HG03575 (cell line): ENCODE measurements at regions not wholly inside any gene's neighbourhood (a gene's known extent, or its start where the extent isn't known, plus 50 kb on each side); places are given as distances from the start of the nearest gene placed in this dataset.
"Not testable (repeated sequence)": the region's sequence is repeated elsewhere in the genome, so short reads cannot be mapped to it uniquely, and the experiment has no call there.

ENCODE experiments used
- ATAC-seq: cut with Tn5 transposase; IDR thresholded peaks from one replicate; pipeline ENCODE4 v1.9.1; 2021; ENCODE audit not compliant: unreplicated experiment, insufficient number of reproducible peaks, low FRiP score; ENCODE audit errors: extremely low read depth

GRCh38 chr7:152946616-152947015 is 187.1 kb downstream of the ACTR3B start:
- not testable (repeated sequence) for ATAC-seq

GRCh38 chr7:152947686-152948085 is 188.1 kb downstream of the ACTR3B start:
- no peak for ATAC-seq

- ATAC-seq = no peak
These were observed 189.7 kb downstream of the ACTR3B start for GRCh38 chr7:152949253-152949652.

- no peak for ATAC-seq
These were observed 190.2 kb downstream of the ACTR3B start for GRCh38 chr7:152949790-152950189.

- ATAC-seq = no peak
These were observed 196.5 kb downstream of the ACTR3B start for GRCh38 chr7:152956006-152956405.

DNA sequence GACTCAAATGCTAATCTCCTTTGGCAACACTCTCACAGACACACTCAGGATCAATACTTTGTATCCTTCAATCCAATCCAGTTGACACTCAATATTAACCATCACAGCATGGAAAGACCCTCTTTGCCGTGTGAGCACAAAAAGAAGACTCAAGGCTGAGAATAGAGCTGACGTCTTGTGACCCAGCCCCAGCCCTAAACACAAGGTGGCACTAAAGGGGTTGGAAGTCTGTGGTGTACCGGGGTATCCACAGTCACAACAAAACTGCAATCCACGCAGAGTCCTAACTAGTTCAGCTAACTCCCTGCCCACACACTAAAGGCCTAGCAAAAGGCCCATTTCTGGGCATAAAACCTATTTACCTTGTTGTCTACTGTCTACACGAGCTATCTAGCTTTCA is 200.1 kb downstream of the ACTR3B start:
- ATAC-seq = no peak

- ATAC-seq = not testable (repeated sequence)
These were observed 202.2 kb downstream of the ACTR3B start for GRCh38 chr7:152961796-152962195.

GRCh38 chr7:152966189-152966588 is 206.6 kb downstream of the ACTR3B start:
- ATAC-seq = no peak

DNA sequence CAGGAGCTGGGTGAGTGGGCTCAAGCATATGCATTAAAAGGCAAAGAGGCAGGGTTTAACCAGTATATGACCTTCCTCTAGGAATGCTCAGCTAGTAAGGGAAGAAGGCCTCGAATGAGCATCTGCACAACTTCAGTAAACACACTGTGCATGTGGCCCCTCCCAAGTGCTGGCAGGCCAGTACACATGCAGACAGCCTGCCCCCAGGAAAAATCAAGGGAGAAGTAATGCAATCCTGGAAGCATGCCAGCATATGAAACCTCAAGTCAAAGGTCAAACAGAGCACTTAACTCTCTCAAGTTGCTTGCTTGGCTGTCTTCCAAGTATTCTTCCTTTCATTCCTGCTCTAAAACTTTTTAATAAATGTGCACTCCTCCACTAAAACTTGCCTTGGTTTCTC is 208.4 kb downstream of the ACTR3B start:
- no peak for ATAC-seq

GRCh38 chr7:152968514-152968913 is 209.0 kb downstream of the ACTR3B start:
- ATAC-seq = no peak

GRCh38 chr7:152969335-152969734 is 209.8 kb downstream of the ACTR3B start:
- no peak for ATAC-seq

DNA sequence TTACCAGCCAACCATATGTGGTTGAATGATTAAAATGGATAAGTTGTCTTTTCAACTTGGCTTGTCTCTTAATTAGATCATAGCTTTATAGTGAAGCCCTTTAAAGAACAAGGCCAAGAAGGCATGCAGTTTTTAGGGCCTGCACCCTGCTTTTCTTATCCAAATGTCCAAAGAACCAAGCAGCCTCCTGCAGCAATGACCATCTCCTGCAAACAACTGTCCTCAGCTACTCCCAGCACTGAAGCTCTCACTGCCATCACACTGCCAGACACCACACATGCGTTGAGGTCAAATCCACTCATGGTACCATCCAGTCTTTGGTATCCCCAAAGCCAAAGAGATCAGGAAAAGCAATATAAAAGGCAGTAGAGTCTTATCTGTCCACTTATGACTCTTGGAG is 210.3 kb downstream of the ACTR3B start:
- no peak for ATAC-seq

DNA sequence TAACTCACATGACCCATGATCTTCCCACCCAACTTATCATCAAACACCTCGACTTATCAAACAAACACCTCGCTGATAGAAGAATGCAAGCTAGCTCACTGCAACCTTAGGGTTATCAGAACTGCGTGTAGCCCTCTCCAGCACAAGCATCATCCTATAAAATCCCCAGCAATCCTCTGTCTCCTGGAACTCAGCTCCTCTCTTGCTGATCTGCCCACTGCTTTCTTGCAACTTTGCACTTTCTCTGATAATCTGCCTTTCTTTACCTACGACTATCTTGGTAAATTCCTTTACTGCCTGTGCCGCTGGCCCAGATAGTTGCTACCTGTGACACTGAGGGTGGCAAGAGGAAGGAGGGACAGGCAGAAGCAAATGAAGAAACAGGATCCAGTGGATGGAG is 210.9 kb downstream of the ACTR3B start:
- no peak for ATAC-seq

DNA sequence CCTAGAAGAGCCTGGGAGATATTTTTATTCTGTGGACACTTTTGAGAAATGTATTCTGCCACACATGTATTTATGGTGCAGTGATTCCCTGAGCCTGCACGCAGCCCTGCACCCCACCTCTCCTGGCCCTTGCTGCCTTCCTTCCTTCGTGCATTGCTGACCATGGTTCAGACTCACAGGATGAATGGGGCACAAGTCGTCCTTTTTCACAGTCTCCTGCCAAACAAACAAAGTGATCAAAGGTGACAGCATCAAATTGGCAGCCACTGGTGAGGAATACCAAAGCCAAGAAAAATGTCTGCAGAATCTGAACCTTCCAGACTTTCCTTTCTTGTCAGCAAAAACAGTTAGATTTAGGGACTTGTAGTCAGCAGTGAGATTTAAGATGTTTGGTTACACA is 215.0 kb downstream of the ACTR3B start:
- no peak for ATAC-seq

GRCh38 chr7:152975076-152975475 is 215.5 kb downstream of the ACTR3B start:
- no peak for ATAC-seq

DNA sequence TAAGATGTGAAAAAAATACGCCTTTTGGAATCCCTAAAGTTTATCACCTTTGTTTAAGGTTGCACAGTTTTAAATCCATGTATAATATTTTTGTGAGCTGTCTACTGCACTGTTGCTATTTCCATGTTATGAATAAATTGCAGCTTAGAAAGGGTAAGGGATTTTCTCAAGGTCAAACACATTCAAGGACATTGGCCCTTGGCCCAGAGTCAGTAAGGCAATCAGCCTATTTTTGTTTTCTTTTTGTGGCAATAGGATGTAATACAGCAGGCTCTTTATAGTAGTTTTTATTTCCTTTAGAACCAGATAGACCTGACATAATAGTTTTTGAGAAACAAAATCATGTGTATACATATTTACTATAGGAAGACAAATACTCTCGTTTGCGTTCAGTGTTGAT is 219.8 kb downstream of the ACTR3B start:
- ATAC-seq = no peak

- ATAC-seq = no peak
These were observed 224.9 kb downstream of the ACTR3B start for GRCh38 chr7:152984421-152984820.

GRCh38 chr7:152986376-152986775 is 226.8 kb downstream of the ACTR3B start:
- ATAC-seq = no peak

GRCh38 chr7:152987656-152988055 is 228.1 kb downstream of the ACTR3B start:
- no peak for ATAC-seq

- ATAC-seq = no peak
These were observed 230.4 kb downstream of the ACTR3B start for GRCh38 chr7:152989889-152990380.

GRCh38 chr7:152998420-152998819 is 238.9 kb downstream of the ACTR3B start:
- no peak for ATAC-seq

- ATAC-seq = no peak
These were observed 242.6 kb downstream of the ACTR3B start for GRCh38 chr7:153002115-153002514.
